WERI-Rb-1 (cell line): ENCODE measurements at regions not wholly inside any gene's neighbourhood (a gene's known extent, or its start where the extent isn't known, plus 50 kb on each side); places are given as distances from the start of the nearest gene placed in this dataset.

Experiments
- DNase-seq: peaks from one replicate; pipeline ENCODE4 v3.0.0-alpha.2; 2020
- H3K27ac ChIP-seq: fragments of 250-450 bp; sonication (Bioruptor Pico); 2 replicates; pipeline ENCODE4 v1.5.1; 2020; ENCODE audit warnings: mild to moderate bottlenecking, moderate library complexity
- H3K27me3 ChIP-seq: fragments of 250-450 bp; sonication (Bioruptor Pico); 2 replicates; pipeline ENCODE4 v1.5.1; 2021; ENCODE audit warnings: mild to moderate bottlenecking, low read depth, moderate library complexity; ENCODE audit not compliant: insufficient read depth, severe bottlenecking
- H3K36me3 ChIP-seq: fragments of 250-450 bp; sonication (Bioruptor Pico); 2 replicates; pipeline ENCODE4 v1.5.1; 2020; ENCODE audit warnings: mild to moderate bottlenecking, moderate library complexity
- H3K4me3 ChIP-seq: 2 replicates; pipeline ENCODE4 v1.5.1; 2011; ENCODE audit warnings: low read depth, mild to moderate bottlenecking, control low read depth, low read length
- H3K9me3 ChIP-seq: fragments of 250-450 bp; sonication (Bioruptor Pico); 2 replicates; pipeline ENCODE4 v1.5.1; 2021; ENCODE audit warnings: mild to moderate bottlenecking, moderate library complexity; ENCODE audit not compliant: severe bottlenecking
- CTCF ChIP-seq: IDR thresholded peaks from 2 replicates; pipeline ENCODE4 v1.5.1; 2011; ENCODE audit warnings: low read depth, mild to moderate bottlenecking, control low read depth, inconsistent platforms, low read length

- Histone ChIP-seq H3K27me3 (no peaks in the 10 kb centered on the region), H3K36me3 (no peaks in the 10 kb centered on the region), H3K9me3 (no peaks in the 10 kb centered on the region), H3K4me3 (no peak overlapping the region), H3K27ac (no peak overlapping the region)
- TF ChIP-seq CTCF, result no peak
- no peak for DNase-seq
Observed at GRCh38 chr1:187629075-187629474, 800.3 kb downstream of the PLA2G4A start.

- no peak overlapping the region for H3K27ac ChIP-seq
- no peak for DNase-seq
Observed at GRCh38 chr1:187630653-187631380, 802.1 kb downstream of the PLA2G4A start.

DNA sequence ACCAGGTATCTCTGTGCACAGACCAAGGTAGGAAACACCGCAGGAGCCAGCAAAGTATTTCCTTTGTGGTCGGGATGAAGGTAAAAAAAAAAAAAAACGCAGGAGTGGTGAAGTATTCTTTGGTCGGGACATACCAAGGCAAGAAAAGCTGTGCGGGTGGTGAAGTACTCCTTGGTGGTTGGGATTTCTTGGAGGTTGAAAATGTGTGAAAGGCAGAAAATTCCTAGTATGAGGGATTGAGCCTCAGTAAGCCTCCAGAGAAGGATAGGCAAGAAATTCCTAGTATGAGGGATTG is 802.6 kb downstream of the PLA2G4A start:
- H3K9me3 ChIP-seq, result no peaks in the 10 kb centered on the region
- no peak for DNase-seq
- no peaks in the 10 kb centered on the region for H3K27me3 ChIP-seq
- no peak for TF ChIP-seq CTCF
- H3K36me3 ChIP-seq, result no peaks in the 10 kb centered on the region
- H3K4me3 ChIP-seq, result no peak overlapping the region
- no peak overlapping the region for H3K27ac ChIP-seq

More at GRCh38 chr1:187630653-187631380, 802.1 kb downstream of the PLA2G4A start:
- Histone ChIP-seq H3K9me3 (no peaks in the 10 kb centered on the region), H3K36me3 (no peaks in the 10 kb centered on the region), H3K4me3 (no peak overlapping the region), H3K27me3 (no peaks in the 10 kb centered on the region)
- TF ChIP-seq CTCF, result no peak

DNA sequence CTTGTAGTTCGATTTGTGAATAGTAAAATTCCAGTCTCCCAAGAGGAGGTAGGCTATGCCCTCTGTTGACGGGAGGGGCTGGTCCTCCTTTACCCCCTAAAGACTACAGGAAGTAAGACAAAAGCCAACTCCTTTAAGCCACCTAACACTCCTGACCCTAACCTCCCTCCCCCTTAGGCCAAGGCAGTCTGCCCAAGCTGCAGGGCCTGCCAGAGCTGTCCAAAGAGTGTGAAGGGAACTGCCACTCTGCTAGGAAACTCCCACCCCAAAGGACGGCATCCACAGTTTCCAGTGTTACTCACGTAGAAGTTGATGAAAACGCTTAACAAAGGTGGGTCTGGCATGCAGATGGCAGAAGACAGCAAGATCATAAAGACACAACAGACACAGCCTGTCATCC is 803.2 kb downstream of the PLA2G4A start:
- Histone ChIP-seq H3K4me3 (no peak overlapping the region), H3K27me3 (no peaks in the 10 kb centered on the region), H3K36me3 (no peaks in the 10 kb centered on the region), H3K27ac (no peak overlapping the region), H3K9me3 (no peaks in the 10 kb centered on the region)
- DNase-seq, result no peak
- no peak for TF ChIP-seq CTCF

GRCh38 chr1:187634940-187635339 is 806.2 kb downstream of the PLA2G4A start:
- DNase-seq, result no peak
- Histone ChIP-seq H3K27me3 (no peaks in the 10 kb centered on the region), H3K36me3 (no peaks in the 10 kb centered on the region), H3K4me3 (no peak overlapping the region), H3K9me3 (no peaks in the 10 kb centered on the region), H3K27ac (no peak overlapping the region)
- TF ChIP-seq CTCF, result no peak
